Breast epithelium (tissue), 3 donors: ENCODE measurements at regions not wholly inside any gene's neighbourhood (a gene's known extent, or its start where the extent isn't known, plus 50 kb on each side); places are given as distances from the start of the nearest gene placed in this dataset.

Experiments used
- CTCF ChIP-seq, 3 donors: fragments of 450-650 bp; IDR thresholded peaks; one replicate each; pipeline ENCODE4 v1.5.1; 2016 to 2017; ENCODE audit warnings: antibody characterized with exemption in 3 of 3, mild to moderate bottlenecking in 3 of 3, moderate library complexity in 3 of 3
- POLR2A ChIP-seq: fragments of 450-650 bp; IDR thresholded peaks from one replicate; pipeline ENCODE4 v1.6.1; 2016; ENCODE audit warnings: antibody characterized with exemption, mild to moderate bottlenecking, moderate library complexity

DNA sequence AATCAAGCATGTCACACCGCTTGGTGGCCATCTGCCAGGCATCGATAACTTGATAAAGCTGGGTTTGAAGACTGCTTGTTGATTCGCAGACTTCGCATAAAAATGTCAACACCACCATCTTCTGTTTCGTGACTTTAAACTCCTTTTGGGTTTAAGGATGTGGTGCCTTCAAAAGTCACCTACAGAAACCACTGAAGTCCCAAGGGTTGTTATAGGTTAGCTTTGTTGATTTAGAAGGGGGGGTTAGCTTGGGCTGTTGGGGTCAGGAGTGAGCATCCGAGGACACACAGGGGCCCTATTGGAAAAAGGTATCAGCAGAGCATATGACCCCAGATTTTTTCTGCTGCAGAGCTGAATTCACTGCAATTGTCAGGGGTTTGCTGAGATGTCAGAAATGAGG is 76.7 kb upstream of the SSTR4 start:
- TF ChIP-seq POLR2A (no peak), CTCF (IDR thresholded peaks at IDR 0.05) (no peak)
